PC-3 (cell line): ENCODE measurements at regions not wholly inside any gene's neighbourhood (a gene's known extent, or its start where the extent isn't known, plus 50 kb on each side); places are given as distances from the start of the nearest gene placed in this dataset.

Experiments used
- ATAC-seq: fragments of 200-7000 bp; cut with Tn5 transposase; 2 replicates; pipeline ENCODE4 v1.9.1; 2020; ENCODE audit warnings: mild to moderate bottlenecking, moderate library complexity
- BruUV-seq: library from RNA; stranded (reverse); fragments of 400-500 nt; replicated peaks from 2 replicates; lab custom pipeline; 2021; lab: Mats Ljungman, UMichigan
- CTCF ChIA-PET: fragments of 300-600 bp; sonication (Branson Sonifier 250); formaldehyde crosslinking; loops from one replicate; lab custom pipeline; 2022; ENCODE audit warnings: antibody characterized with exemption; lab: Charles Lee
- POLR2A ChIA-PET: fragments of 300-600 bp; sonication (Branson Sonifier 250); formaldehyde crosslinking; loops from one replicate; lab custom pipeline; 2022; ENCODE audit warnings: antibody characterized with exemption; ENCODE audit not compliant: unreplicated experiment; lab: Charles Lee
- DNase-seq: peaks from one replicate; pipeline ENCODE4 v3.0.0-alpha.2; 2015
- H2AFZ ChIP-seq: fragments of 300-600 bp; sonication (generic); 2 replicates; pipeline ENCODE4 v1.6.0; 2016; ENCODE audit warnings: antibody characterized with exemption, low read length
- H3F3A ChIP-seq: fragments of 300-600 bp; sonication (generic); one replicate; pipeline ENCODE4 v1.6.0; 2017; ENCODE audit warnings: antibody characterized with exemption, low read length, control low read depth, mild to moderate bottlenecking; ENCODE audit not compliant: unreplicated experiment
- H3K27ac ChIP-seq: fragments of 300-600 bp; sonication (generic); 2 replicates; pipeline ENCODE4 v1.5.1; 2016; ENCODE audit warnings: mild to moderate bottlenecking, low read length
- H3K27me3 ChIP-seq: fragments of 300-600 bp; sonication (generic); 2 replicates; pipeline ENCODE4 v1.6.1; 2016; ENCODE audit warnings: low read length, mixed read lengths
- H3K36me3 ChIP-seq: fragments of 300-600 bp; sonication (generic); 2 replicates; pipeline ENCODE4 v1.6.1; 2016; ENCODE audit warnings: low read depth, mixed run types, low read length, mixed read lengths
- H3K4me1 ChIP-seq: fragments of 300-600 bp; sonication (generic); 2 replicates; pipeline ENCODE4 v1.5.1; 2016; ENCODE audit warnings: low read length; ENCODE audit not compliant: insufficient read depth
- H3K4me2 ChIP-seq: fragments of 300-600 bp; sonication (generic); 2 replicates; pipeline ENCODE4 v1.6.0; 2016; ENCODE audit warnings: low read length
- H3K4me3 ChIP-seq: fragments of 300-600 bp; sonication (generic); 2 replicates; pipeline ENCODE4 v1.5.1; 2016; ENCODE audit warnings: mild to moderate bottlenecking, low read length, mixed read lengths
- H3K79me2 ChIP-seq: fragments of 300-600 bp; sonication (generic); 2 replicates; pipeline ENCODE4 v1.6.1; 2017; ENCODE audit warnings: low read length, mixed read lengths
- H3K9ac ChIP-seq: fragments of 300-600 bp; sonication (generic); 2 replicates; pipeline ENCODE4 v1.6.0; 2016; ENCODE audit warnings: mild to moderate bottlenecking, low read length
- H3K9me2 ChIP-seq: fragments of 300-600 bp; sonication (generic); replicated peaks from 2 replicates; pipeline ENCODE4 v1.6.1; 2016; ENCODE audit warnings: mixed run types, low read length, mixed read lengths
- H3K9me3 ChIP-seq: fragments of 300-600 bp; sonication (generic); 2 replicates; pipeline ENCODE4 v1.6.1; 2016; ENCODE audit warnings: low read length, mixed read lengths
- H4K20me1 ChIP-seq: fragments of 300-600 bp; sonication (generic); 2 replicates; pipeline ENCODE4 v1.6.1; 2016; ENCODE audit warnings: low read length, mixed read lengths
- EZH2 ChIP-seq: fragments of 300-600 bp; sonication (generic); IDR thresholded peaks from one replicate; pipeline ENCODE4 v1.6.1; 2017; ENCODE audit warnings: antibody characterized with exemption, mild to moderate bottlenecking, low read length; ENCODE audit not compliant: unreplicated experiment
- EZH2phosphoT487 ChIP-seq: fragments of 300-600 bp; sonication (generic); IDR thresholded peaks from 2 replicates; pipeline ENCODE4 v1.6.1; 2018; ENCODE audit warnings: mild to moderate bottlenecking, antibody characterized with exemption, low read length, borderline replicate concordance
- intact Hi-C: fragments of 100-400 bp; cut with micrococcal nuclease; formaldehyde crosslinking; loops from 2 replicates; pipeline ENCODE4 v1.9.0; 2023
- TF ChIP-seq, protein P1 (sequence below): fragments of 300-600 bp; sonication (generic); conservative IDR thresholded peaks from 2 replicates; pipeline ENCODE4 v1.5.1; 2017; ENCODE audit warnings: antibody characterized with exemption, low read depth, mild to moderate bottlenecking, low read length

DNA sequence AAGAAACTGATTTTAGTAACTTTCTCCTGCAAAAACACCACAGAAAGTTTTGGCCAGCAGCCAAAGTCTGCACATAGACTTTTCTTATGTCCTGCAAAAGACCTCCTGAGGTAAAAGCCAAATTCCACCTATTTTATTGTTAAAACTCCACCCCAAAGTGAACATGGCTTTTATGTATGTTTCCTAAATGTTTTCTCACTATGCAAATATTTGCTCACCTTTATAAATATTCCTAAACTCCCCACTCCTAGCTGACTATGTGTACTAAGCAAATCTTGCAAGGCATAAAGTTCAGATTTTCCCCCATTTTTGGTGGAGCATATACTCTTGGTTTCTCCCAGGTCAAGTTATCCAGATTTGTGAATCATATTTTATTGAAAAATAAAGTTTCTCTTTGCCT, 446.2 kb downstream of the DNAH5 start:
- ChIA-PET CTCF (no interaction called here), POLR2A (no interaction called here)
- BruUV-seq: no TSS peak
- H4K20me1 ChIP-seq: no peaks in the 10 kb centered on the region
- DNase-seq: peak; percentile 93
- no peaks in the 10 kb centered on the region for H3K79me2 ChIP-seq
- H3F3A ChIP-seq: peaks cover 6% of the 10 kb centered on the region
- peak overlapping the region; percentile 31 for H3K4me2 ChIP-seq
- H3K9me3 ChIP-seq: no peaks in the 10 kb centered on the region
- no peaks in the 10 kb centered on the region for H3K9me2 ChIP-seq
- H3K9ac ChIP-seq: peak overlapping the region; percentile 47
- H2AFZ ChIP-seq: no peak overlapping the region
- H3K4me3 ChIP-seq: no peak overlapping the region
- peak overlapping the region; percentile 88 for H3K27ac ChIP-seq
- no peaks in the 10 kb centered on the region for H3K27me3 ChIP-seq
- TF ChIP-seq EZH2phosphoT487 (no peak), EZH2 (no peak)
- TF ChIP-seq, protein P1, sequence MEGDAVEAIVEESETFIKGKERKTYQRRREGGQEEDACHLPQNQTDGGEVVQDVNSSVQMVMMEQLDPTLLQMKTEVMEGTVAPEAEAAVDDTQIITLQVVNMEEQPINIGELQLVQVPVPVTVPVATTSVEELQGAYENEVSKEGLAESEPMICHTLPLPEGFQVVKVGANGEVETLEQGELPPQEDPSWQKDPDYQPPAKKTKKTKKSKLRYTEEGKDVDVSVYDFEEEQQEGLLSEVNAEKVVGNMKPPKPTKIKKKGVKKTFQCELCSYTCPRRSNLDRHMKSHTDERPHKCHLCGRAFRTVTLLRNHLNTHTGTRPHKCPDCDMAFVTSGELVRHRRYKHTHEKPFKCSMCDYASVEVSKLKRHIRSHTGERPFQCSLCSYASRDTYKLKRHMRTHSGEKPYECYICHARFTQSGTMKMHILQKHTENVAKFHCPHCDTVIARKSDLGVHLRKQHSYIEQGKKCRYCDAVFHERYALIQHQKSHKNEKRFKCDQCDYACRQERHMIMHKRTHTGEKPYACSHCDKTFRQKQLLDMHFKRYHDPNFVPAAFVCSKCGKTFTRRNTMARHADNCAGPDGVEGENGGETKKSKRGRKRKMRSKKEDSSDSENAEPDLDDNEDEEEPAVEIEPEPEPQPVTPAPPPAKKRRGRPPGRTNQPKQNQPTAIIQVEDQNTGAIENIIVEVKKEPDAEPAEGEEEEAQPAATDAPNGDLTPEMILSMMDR: no peak
- peaks cover 53% of the 10 kb centered on the region for H3K4me1 ChIP-seq
- H3K36me3 ChIP-seq: no peaks in the 10 kb centered on the region
- peak; percentile 88 for ATAC-seq
- intact Hi-C loops: loop anchor here (1.0 to 5.0 kb wide), 5 partner anchors 69 to 459 kb away; no protein-coding TSS in a partner anchor

DNA sequence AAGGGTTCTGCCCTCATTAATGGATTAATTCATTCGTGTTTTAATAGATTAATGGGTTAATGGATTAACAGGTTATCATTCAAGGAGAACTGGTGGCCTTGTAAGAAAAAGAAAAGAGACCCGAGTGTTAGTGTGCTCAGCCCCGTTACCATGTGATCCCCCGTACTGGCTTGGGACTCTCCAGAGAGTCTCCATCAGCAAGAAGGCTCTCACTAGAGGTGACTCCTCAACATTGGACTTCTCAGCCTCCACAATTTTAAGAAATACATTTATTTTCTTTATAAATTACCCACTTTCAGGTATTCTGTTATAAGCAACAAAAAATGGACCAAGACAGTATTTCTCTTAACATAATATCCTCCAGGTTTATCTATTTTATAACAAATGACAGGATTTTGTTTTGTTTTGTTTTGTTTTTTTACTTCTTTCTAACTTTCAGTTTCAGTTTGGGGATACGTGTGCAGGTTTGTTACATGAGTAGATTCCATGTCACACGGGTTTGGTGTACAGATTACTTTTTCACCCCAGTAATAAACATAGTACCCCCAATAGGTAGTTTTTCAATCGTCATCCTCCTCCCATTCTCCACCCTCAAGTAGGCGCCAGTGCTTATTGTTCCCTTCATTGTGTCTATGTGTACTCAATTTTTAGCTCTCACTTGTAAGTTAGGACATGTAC, 456.1 kb downstream of the DNAH5 start:
- H3K4me3 ChIP-seq: no peak overlapping the region
- H3F3A ChIP-seq: no peaks in the 10 kb centered on the region
- H4K20me1 ChIP-seq: no peaks in the 10 kb centered on the region
- no peak for TF ChIP-seq EZH2phosphoT487
- TF ChIP-seq, protein P1: no peak
- no peak for TF ChIP-seq EZH2
- intact Hi-C loops: no loop called here
- DNase-seq: no peak
- no peak overlapping the region for H3K27ac ChIP-seq
- no peaks in the 10 kb centered on the region for H3K9me3 ChIP-seq
- CTCF ChIA-PET: no interaction called here
- H2AFZ ChIP-seq: no peak overlapping the region
- H3K9me2 ChIP-seq: no peaks in the 10 kb centered on the region
- H3K9ac ChIP-seq: no peak overlapping the region
- POLR2A ChIA-PET: no interaction called here
- H3K79me2 ChIP-seq: no peaks in the 10 kb centered on the region
- no peaks in the 10 kb centered on the region for H3K36me3 ChIP-seq
- no peaks in the 10 kb centered on the region for H3K27me3 ChIP-seq
- no peaks in the 10 kb centered on the region for H3K4me1 ChIP-seq
- H3K4me2 ChIP-seq: no peak overlapping the region
- BruUV-seq: no TSS peak
- ATAC-seq: no peak

DNA sequence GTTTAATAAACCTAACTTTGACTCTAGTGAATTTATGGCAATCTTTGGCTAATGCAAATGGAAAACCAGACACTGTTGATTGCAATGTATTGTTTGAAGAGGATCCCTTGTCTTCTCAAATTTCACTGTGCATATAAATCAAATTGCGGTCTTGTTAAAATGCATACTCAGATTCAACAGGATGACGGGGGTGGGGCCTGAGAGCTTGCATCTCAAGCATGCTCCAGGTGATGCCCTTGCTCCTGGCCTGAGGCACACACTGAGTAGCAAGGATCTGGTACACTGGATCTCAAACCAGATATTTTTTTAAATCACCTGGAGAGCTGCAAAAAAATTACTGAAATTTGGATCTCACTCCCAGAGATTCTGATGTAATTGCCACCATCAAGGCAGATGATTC, 463.7 kb downstream of the DNAH5 start:
- 0 out of 2 replicates have a peak overlapping the region, but pooled peaks have one; percentile 13 for H3K4me2 ChIP-seq
- no TSS peak for BruUV-seq
- no peaks in the 10 kb centered on the region for H3K9me3 ChIP-seq
- ATAC-seq: peak; percentile 49
- intact Hi-C loops: no loop called here
- H3K9ac ChIP-seq: no peak overlapping the region
- ChIA-PET CTCF (interaction anchor here (0.5 to 0.6 kb wide), 3 partner anchors 292 to 514 kb away, joined by 3 to 4 read pairs (median 3); no protein-coding TSS in a partner anchor), POLR2A (no interaction called here)
- no peaks in the 10 kb centered on the region for H3K9me2 ChIP-seq
- peak; percentile 81 for DNase-seq
- H3K36me3 ChIP-seq: no peaks in the 10 kb centered on the region
- no peaks in the 10 kb centered on the region for H3K27me3 ChIP-seq
- no peaks in the 10 kb centered on the region for H4K20me1 ChIP-seq
- no peaks in the 10 kb centered on the region for H3F3A ChIP-seq
- no peak overlapping the region for H2AFZ ChIP-seq
- H3K4me1 ChIP-seq: peaks cover 49% of the 10 kb centered on the region
- H3K27ac ChIP-seq: peak overlapping the region; percentile 20
- H3K4me3 ChIP-seq: no peak overlapping the region
- no peaks in the 10 kb centered on the region for H3K79me2 ChIP-seq
- TF ChIP-seq, protein P1: no peak
- TF ChIP-seq EZH2phosphoT487: no peak
- TF ChIP-seq EZH2: no peak
